HCT116 (cell line): ENCODE measurements at regions not wholly inside any gene's neighbourhood (a gene's known extent, or its start where the extent isn't known, plus 50 kb on each side); places are given as distances from the start of the nearest gene placed in this dataset.

ENCODE experiments used
- ATAC-seq: fragments of 200-7000 bp; cut with Tn5 transposase; 2 replicates; pipeline ENCODE4 v1.9.1; 2020; ENCODE audit warnings: mild to moderate bottlenecking, moderate library complexity
- BruUV-seq: library from RNA; stranded (reverse); fragments of 400-500 nt; replicated peaks from 2 replicates; lab custom pipeline; 2021; lab: Mats Ljungman, UMichigan
- CTCF ChIA-PET: fragments of 300-600 bp; sonication (Branson Sonifier 250); formaldehyde crosslinking; loops from one replicate; lab custom pipeline; 2021; ENCODE audit warnings: antibody characterized with exemption; lab: Charles Lee
- POLR2A ChIA-PET: fragments of 300-600, 350-600 bp; sonication (Branson Sonifier 250); formaldehyde crosslinking; loops from one replicate; lab custom pipeline; 2021; ENCODE audit warnings: antibody characterized with exemption; lab: Charles Lee
- RAD21 ChIA-PET, 2 experiments: fragments of 300-600 bp; sonication (Branson Sonifier 250); formaldehyde crosslinking; loops; one replicate each; lab custom pipeline; 2023; ENCODE audit warnings: low total read pairs in 2 of 2; ENCODE audit not compliant: uncharacterized antibody in 2 of 2, unreplicated experiment in 2 of 2, low non-redundant PET in 1 of 2; lab: Charles Lee
- DNase-seq: peaks from one replicate; pipeline ENCODE4 v3.0.0-alpha.2; 2010; ENCODE audit warnings: low read depth, low spot score
- H2AFZ ChIP-seq: fragments of 200-600 bp; shearing (Covaris generic), sonication (generic); 2 replicates; pipeline ENCODE4 v1.6.1; 2017; ENCODE audit warnings: low read depth, mixed run types, mixed read lengths, antibody characterized with exemption, low read length; ENCODE audit not compliant: poor library complexity, severe bottlenecking
- H3K27ac ChIP-seq: 2 replicates; pipeline ENCODE4 v1.5.1; 2012; ENCODE audit warnings: low read depth, low read length
- H3K27me3 ChIP-seq: fragments of 200-600 bp; sonication (generic); 2 replicates; pipeline ENCODE4 v1.6.1; 2016; ENCODE audit warnings: mixed run types, low read length, mixed read lengths; ENCODE audit not compliant: insufficient read depth
- H3K36me3 ChIP-seq, 2 experiments: fragments of 200-500 bp in 1 of 2; fragments of 200-600 bp in 1 of 2; sonication (Bioruptor generic) in 1 of 2; sonication (generic) in 1 of 2; 2 replicates each; pipeline versions ENCODE4 v1.5.1 to v1.6.1; 2014 to 2016; ENCODE audit warnings: low read length in 2 of 2, inconsistent platforms in 1 of 2, mixed read lengths in 1 of 2, mixed run types in 1 of 2; ENCODE audit not compliant: insufficient read depth in 2 of 2, control insufficient read depth in 1 of 2
- H3K4me1 ChIP-seq, 2 experiments: fragments of 200-600 bp in 1 of 2; sonication (generic) in 1 of 2; 2 replicates each; pipeline versions ENCODE4 v1.5.1 to v1.6.1; 2012 to 2017; ENCODE audit warnings: low read length in 2 of 2, inconsistent platforms in 1 of 2, mild to moderate bottlenecking in 1 of 2, mixed read lengths in 1 of 2, mixed run types in 1 of 2, moderate library complexity in 1 of 2; ENCODE audit not compliant: insufficient read depth in 2 of 2, control insufficient read depth in 1 of 2
- H3K4me2 ChIP-seq: fragments of 200-600 bp; sonication (generic); 2 replicates; pipeline ENCODE4 v1.6.1; 2017; ENCODE audit warnings: mixed run types, low read length, mixed read lengths
- H3K4me3 ChIP-seq, 2 experiments: fragments of 200-600 bp in 1 of 2; sonication (generic) in 1 of 2; replicated peaks in 1 of 2; 2 replicates each; pipeline ENCODE4 v1.5.1; 2011 to 2016; ENCODE audit warnings: low read length in 2 of 2, control low read depth in 1 of 2, low read depth in 1 of 2, mild to moderate bottlenecking in 1 of 2, mixed read lengths in 1 of 2, mixed run types in 1 of 2
- H3K79me2 ChIP-seq: fragments of 200-600 bp; sonication (generic); 2 replicates; pipeline ENCODE4 v1.6.1; 2017; ENCODE audit warnings: mild to moderate bottlenecking, mixed run types, low read length, moderate library complexity, mixed read lengths; ENCODE audit not compliant: insufficient read depth
- H3K9ac ChIP-seq: fragments of 200-600 bp; sonication (generic); 2 replicates; pipeline ENCODE4 v1.6.1; 2016; ENCODE audit warnings: low read length, mixed read lengths
- H3K9me2 ChIP-seq: fragments of 200-600 bp; sonication (generic), shearing (Covaris generic); 2 replicates; pipeline ENCODE4 v1.6.1; 2017; ENCODE audit warnings: mixed run types, mild to moderate bottlenecking, moderate library complexity; ENCODE audit not compliant: insufficient read depth
- H3K9me3 ChIP-seq, 2 experiments: fragments of 200-500 bp in 1 of 2; fragments of 200-600 bp in 1 of 2; sonication (Bioruptor generic) in 1 of 2; sonication (generic) in 1 of 2; 2 replicates each; pipeline ENCODE4 v1.6.1; 2014 to 2017; ENCODE audit warnings: low read length in 2 of 2, mixed read lengths in 2 of 2, inconsistent platforms in 1 of 2, low read depth in 1 of 2, mild to moderate bottlenecking in 1 of 2, mixed run types in 1 of 2, moderate library complexity in 1 of 2; ENCODE audit not compliant: control insufficient read depth in 1 of 2, insufficient read depth in 1 of 2
- H4K20me1 ChIP-seq: fragments of 200-600 bp; sonication (generic), shearing (Covaris generic); 2 replicates; pipeline ENCODE4 v1.6.1; 2017; ENCODE audit warnings: mixed run types, mild to moderate bottlenecking, moderate library complexity; ENCODE audit not compliant: insufficient read depth
- EGR1 ChIP-seq: IDR thresholded peaks from 2 replicates; pipeline ENCODE4 v1.6.1; 2012; ENCODE audit warnings: low read depth
- ELF1 ChIP-seq: IDR thresholded peaks from 2 replicates; pipeline ENCODE4 v1.6.1; 2012; ENCODE audit warnings: low read depth, borderline replicate concordance
- EZH2 ChIP-seq: fragments of 200-600 bp; sonication (generic); IDR thresholded peaks from 2 replicates; pipeline ENCODE4 v1.6.1; 2017; ENCODE audit warnings: antibody characterized with exemption, mixed run types
- EZH2phosphoT487 ChIP-seq: fragments of 200-600 bp; IDR thresholded peaks from 2 replicates; pipeline ENCODE4 v1.6.1; 2018; ENCODE audit warnings: antibody characterized with exemption, borderline replicate concordance
- FOSL1 ChIP-seq: IDR thresholded peaks from 2 replicates; pipeline ENCODE4 v1.6.1; 2012; ENCODE audit warnings: low read depth
- POLR2A ChIP-seq: IDR thresholded peaks from 2 replicates; pipeline ENCODE4 v1.7.0; 2011; ENCODE audit warnings: borderline replicate concordance; ENCODE audit not compliant: insufficient read depth, insufficient read length; ENCODE audit errors: extremely low read depth
- RAD21 ChIP-seq: IDR thresholded peaks from 2 replicates; pipeline ENCODE4 v1.6.1; 2012; ENCODE audit warnings: low read depth, mild to moderate bottlenecking
- SIN3A ChIP-seq: IDR thresholded peaks from 2 replicates; pipeline ENCODE4 v1.6.1; 2012; ENCODE audit warnings: low read depth
- SP1 ChIP-seq: IDR thresholded peaks from 2 replicates; pipeline ENCODE4 v1.6.1; 2012; ENCODE audit warnings: low read depth
- SRF ChIP-seq: IDR thresholded peaks from 2 replicates; pipeline ENCODE4 v1.6.1; 2012; ENCODE audit warnings: low read depth
- TCF7L2 ChIP-seq: IDR thresholded peaks from 2 replicates; pipeline ENCODE4 v1.7.0; 2011; ENCODE audit warnings: borderline replicate concordance, inconsistent platforms; ENCODE audit not compliant: insufficient read depth, insufficient read length; ENCODE audit errors: extremely low read depth
- YY1 ChIP-seq: IDR thresholded peaks from 2 replicates; pipeline ENCODE4 v1.6.1; 2011; ENCODE audit warnings: low read length, low read depth, moderate library complexity, mild to moderate bottlenecking; ENCODE audit not compliant: insufficient replicate concordance; ENCODE audit errors: extremely low read depth
- ZFX ChIP-seq: fragments of 450-650 bp; IDR thresholded peaks from 2 replicates; pipeline ENCODE4 v1.6.1; 2017
- ZNF274 ChIP-seq: fragments of 200-500 bp; sonication (Bioruptor generic); IDR thresholded peaks from 2 replicates; pipeline ENCODE4 v1.6.1; 2014; ENCODE audit warnings: mild to moderate bottlenecking, low read depth, low read length, inconsistent platforms
- intact Hi-C: fragments of 100-400 bp; cut with micrococcal nuclease; formaldehyde crosslinking; loops from 2 replicates; pipeline ENCODE4 v1.10.0; 2022
- TF ChIP-seq, protein P1 (sequence below): IDR thresholded peaks from 2 replicates; pipeline ENCODE4 v1.6.1; 2012; ENCODE audit warnings: low read depth
- TF ChIP-seq, protein P2 (sequence below): IDR thresholded peaks from 2 replicates; pipeline ENCODE4 v1.6.1; 2011; ENCODE audit warnings: mild to moderate bottlenecking, low read length, moderate library complexity; ENCODE audit not compliant: insufficient replicate concordance; ENCODE audit errors: extremely low read depth
- TF ChIP-seq, protein P3 (sequence below), 3 experiments: fragments of 200-600 bp in 1 of 3; sonication (generic) in 1 of 3; IDR thresholded peaks in 2 of 3; conservative IDR thresholded peaks in 1 of 3; 2 replicates each; pipeline ENCODE4 v1.5.1; 2012 to 2017; ENCODE audit warnings: low read depth in 2 of 3, low read length in 2 of 3, antibody characterized with exemption in 1 of 3, borderline replicate concordance in 1 of 3, control low read depth in 1 of 3, mild to moderate bottlenecking in 1 of 3, mixed read lengths in 1 of 3, mixed run types in 1 of 3, moderate library complexity in 1 of 3; ENCODE audit not compliant: insufficient read depth in 1 of 3

DNA sequence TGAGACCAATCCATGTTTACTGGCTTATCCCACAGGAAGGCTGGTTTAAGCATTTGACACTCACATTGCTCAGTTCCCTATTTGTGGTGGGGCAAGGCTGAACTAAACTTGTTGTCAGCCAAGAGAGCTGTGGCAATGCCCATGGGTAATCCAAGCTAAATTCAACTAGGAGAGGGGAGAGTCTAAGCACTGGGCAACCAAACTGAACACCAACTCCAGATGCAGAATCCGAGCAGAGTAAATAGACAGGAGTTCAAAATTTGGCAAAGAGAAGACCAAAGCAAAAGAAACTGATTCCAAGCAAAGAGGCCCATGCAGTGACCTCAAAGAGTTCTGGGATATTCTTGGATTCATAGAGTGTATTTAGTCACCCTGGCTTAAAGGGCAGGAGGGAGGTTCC is 106.5 kb upstream of the NT5E start:
- no peak overlapping the region for H2AFZ ChIP-seq
- H3K9ac ChIP-seq: no peak overlapping the region
- no peaks in the 10 kb centered on the region for H3K79me2 ChIP-seq
- DNase-seq: no peak
- ChIA-PET POLR2A (no interaction called here), CTCF (no interaction called here)
- no peak overlapping the region for H3K4me2 ChIP-seq
- no peak overlapping the region for H3K4me3 ChIP-seq
- H3K36me3 ChIP-seq: no peaks in the 10 kb centered on the region
- no peak for ATAC-seq
- TF ChIP-seq EZH2 (no peak), EGR1 (no peak), FOSL1 (no peak), EZH2phosphoT487 (no peak), RAD21 (no peak), POLR2A (no peak), ELF1 (no peak), SP1 (no peak), SRF (no peak), YY1 (no peak), ZNF274 (no peak), TCF7L2 (no peak), SIN3A (no peak), ZFX (no peak)
- TF ChIP-seq, protein P1, sequence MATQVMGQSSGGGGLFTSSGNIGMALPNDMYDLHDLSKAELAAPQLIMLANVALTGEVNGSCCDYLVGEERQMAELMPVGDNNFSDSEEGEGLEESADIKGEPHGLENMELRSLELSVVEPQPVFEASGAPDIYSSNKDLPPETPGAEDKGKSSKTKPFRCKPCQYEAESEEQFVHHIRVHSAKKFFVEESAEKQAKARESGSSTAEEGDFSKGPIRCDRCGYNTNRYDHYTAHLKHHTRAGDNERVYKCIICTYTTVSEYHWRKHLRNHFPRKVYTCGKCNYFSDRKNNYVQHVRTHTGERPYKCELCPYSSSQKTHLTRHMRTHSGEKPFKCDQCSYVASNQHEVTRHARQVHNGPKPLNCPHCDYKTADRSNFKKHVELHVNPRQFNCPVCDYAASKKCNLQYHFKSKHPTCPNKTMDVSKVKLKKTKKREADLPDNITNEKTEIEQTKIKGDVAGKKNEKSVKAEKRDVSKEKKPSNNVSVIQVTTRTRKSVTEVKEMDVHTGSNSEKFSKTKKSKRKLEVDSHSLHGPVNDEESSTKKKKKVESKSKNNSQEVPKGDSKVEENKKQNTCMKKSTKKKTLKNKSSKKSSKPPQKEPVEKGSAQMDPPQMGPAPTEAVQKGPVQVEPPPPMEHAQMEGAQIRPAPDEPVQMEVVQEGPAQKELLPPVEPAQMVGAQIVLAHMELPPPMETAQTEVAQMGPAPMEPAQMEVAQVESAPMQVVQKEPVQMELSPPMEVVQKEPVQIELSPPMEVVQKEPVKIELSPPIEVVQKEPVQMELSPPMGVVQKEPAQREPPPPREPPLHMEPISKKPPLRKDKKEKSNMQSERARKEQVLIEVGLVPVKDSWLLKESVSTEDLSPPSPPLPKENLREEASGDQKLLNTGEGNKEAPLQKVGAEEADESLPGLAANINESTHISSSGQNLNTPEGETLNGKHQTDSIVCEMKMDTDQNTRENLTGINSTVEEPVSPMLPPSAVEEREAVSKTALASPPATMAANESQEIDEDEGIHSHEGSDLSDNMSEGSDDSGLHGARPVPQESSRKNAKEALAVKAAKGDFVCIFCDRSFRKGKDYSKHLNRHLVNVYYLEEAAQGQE: no peak
- TF ChIP-seq, protein P2, sequence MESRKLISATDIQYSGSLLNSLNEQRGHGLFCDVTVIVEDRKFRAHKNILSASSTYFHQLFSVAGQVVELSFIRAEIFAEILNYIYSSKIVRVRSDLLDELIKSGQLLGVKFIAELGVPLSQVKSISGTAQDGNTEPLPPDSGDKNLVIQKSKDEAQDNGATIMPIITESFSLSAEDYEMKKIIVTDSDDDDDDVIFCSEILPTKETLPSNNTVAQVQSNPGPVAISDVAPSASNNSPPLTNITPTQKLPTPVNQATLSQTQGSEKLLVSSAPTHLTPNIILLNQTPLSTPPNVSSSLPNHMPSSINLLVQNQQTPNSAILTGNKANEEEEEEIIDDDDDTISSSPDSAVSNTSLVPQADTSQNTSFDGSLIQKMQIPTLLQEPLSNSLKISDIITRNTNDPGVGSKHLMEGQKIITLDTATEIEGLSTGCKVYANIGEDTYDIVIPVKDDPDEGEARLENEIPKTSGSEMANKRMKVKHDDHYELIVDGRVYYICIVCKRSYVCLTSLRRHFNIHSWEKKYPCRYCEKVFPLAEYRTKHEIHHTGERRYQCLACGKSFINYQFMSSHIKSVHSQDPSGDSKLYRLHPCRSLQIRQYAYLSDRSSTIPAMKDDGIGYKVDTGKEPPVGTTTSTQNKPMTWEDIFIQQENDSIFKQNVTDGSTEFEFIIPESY: no peak
- TF ChIP-seq, protein P3, sequence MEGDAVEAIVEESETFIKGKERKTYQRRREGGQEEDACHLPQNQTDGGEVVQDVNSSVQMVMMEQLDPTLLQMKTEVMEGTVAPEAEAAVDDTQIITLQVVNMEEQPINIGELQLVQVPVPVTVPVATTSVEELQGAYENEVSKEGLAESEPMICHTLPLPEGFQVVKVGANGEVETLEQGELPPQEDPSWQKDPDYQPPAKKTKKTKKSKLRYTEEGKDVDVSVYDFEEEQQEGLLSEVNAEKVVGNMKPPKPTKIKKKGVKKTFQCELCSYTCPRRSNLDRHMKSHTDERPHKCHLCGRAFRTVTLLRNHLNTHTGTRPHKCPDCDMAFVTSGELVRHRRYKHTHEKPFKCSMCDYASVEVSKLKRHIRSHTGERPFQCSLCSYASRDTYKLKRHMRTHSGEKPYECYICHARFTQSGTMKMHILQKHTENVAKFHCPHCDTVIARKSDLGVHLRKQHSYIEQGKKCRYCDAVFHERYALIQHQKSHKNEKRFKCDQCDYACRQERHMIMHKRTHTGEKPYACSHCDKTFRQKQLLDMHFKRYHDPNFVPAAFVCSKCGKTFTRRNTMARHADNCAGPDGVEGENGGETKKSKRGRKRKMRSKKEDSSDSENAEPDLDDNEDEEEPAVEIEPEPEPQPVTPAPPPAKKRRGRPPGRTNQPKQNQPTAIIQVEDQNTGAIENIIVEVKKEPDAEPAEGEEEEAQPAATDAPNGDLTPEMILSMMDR (IDR thresholded peaks at IDR 0.05 in 2 of 3, conservative IDR thresholded peaks at IDR 0.05 in 1 of 3; ENCODE audit: borderline replicate concordance in 1 of 3, insufficient read depth in 1 of 3, low read depth in 2 of 3, low read length in 2 of 3): no peak
- TF ChIP-seq, all 23 proteins: peak for 0
- RAD21 ChIA-PET: no interaction called here
- Histone ChIP-seq H4K20me1 (no peaks in the 10 kb centered on the region), H3K9me2 (no peaks in the 10 kb centered on the region), H3K27ac (no peak overlapping the region), H3K27me3 (no peaks in the 10 kb centered on the region), H3K4me1 (peaks cover 2 to 11% of the 10 kb centered on the region in 2 experiments; a peak in 3 of 4 replicates), H3K9me3 (no peaks in the 10 kb centered on the region)
- BruUV-seq: no TSS peak
- intact Hi-C loops: no loop called here
